GM19463 (cell line): ENCODE measurements at regions not wholly inside any gene's neighbourhood (a gene's known extent, or its start where the extent isn't known, plus 50 kb on each side); places are given as distances from the start of the nearest gene placed in this dataset.

Experiments used
- ATAC-seq: cut with Tn5 transposase; IDR thresholded peaks from one replicate; pipeline ENCODE4 v1.9.1; 2021; ENCODE audit warnings: mild to moderate bottlenecking, moderate library complexity; ENCODE audit not compliant: unreplicated experiment

GRCh38 chr5:82855893-82856550 is 221.2 kb downstream of the TMEM167A start:
- ATAC-seq, result no peak

- ATAC-seq, result no peak
These were observed 222.2 kb downstream of the TMEM167A start for GRCh38 chr5:82854956-82855355.

- ATAC-seq, result no peak
These were observed 225.7 kb downstream of the TMEM167A start for GRCh38 chr5:82851471-82851870.

GRCh38 chr5:82850393-82850792 is 226.8 kb downstream of the TMEM167A start:
- no peak for ATAC-seq

GRCh38 chr5:82849885-82850284 is 227.3 kb downstream of the TMEM167A start:
- no peak for ATAC-seq

GRCh38 chr5:82847562-82847961 is 229.6 kb downstream of the TMEM167A start:
- no peak for ATAC-seq

GRCh38 chr5:82839881-82840280 is 237.3 kb downstream of the TMEM167A start:
- no peak for ATAC-seq

- no peak for ATAC-seq
These were observed 241.7 kb downstream of the TMEM167A start for GRCh38 chr5:82835488-82835887.

GRCh38 chr5:82834151-82834550 is 243.0 kb downstream of the TMEM167A start:
- no peak for ATAC-seq

GRCh38 chr5:82833277-82833676 is 243.9 kb downstream of the TMEM167A start:
- no peak for ATAC-seq

- ATAC-seq, result no peak
These were observed 244.7 kb downstream of the TMEM167A start for GRCh38 chr5:82832445-82832844.

GRCh38 chr5:82828211-82828610 is 249.0 kb downstream of the TMEM167A start:
- no peak for ATAC-seq

- ATAC-seq, result no peak
These were observed 249.5 kb downstream of the TMEM167A start for GRCh38 chr5:82827651-82828050.

GRCh38 chr5:82822634-82822927 is 254.6 kb downstream of the TMEM167A start:
- ATAC-seq, result no peak

- no peak for ATAC-seq
These were observed 255.2 kb downstream of the TMEM167A start for GRCh38 chr5:82821846-82822633.

- ATAC-seq, result peak; percentile 71
These were observed 256.0 kb downstream of the TMEM167A start for GRCh38 chr5:82820961-82821845.

- no peak for ATAC-seq
These were observed 257.0 kb downstream of the TMEM167A start for GRCh38 chr5:82820188-82820587.

- ATAC-seq, result peak; percentile 24
These were observed 259.1 kb downstream of the TMEM167A start for GRCh38 chr5:82817897-82818676.

GRCh38 chr5:82816926-82817325 is 260.3 kb downstream of the TMEM167A start:
- ATAC-seq, result no peak

GRCh38 chr5:82815871-82816270 is 261.3 kb downstream of the TMEM167A start:
- no peak for ATAC-seq

- ATAC-seq, result no peak
These were observed 263.3 kb downstream of the TMEM167A start for GRCh38 chr5:82813861-82814260.
